Caco-2 (cell line): ENCODE measurements at regions not wholly inside any gene's neighbourhood (a gene's known extent, or its start where the extent isn't known, plus 50 kb on each side); places are given as distances from the start of the nearest gene placed in this dataset.

Experiments used
- BruUV-seq: library from RNA; stranded (reverse); fragments of 400-500 nt; replicated peaks from 2 replicates; lab custom pipeline; 2021; lab: Mats Ljungman, UMichigan
- CTCF ChIA-PET: fragments of 300-600 bp; sonication (Branson Sonifier 250); formaldehyde crosslinking; loops from one replicate; lab custom pipeline; 2022; ENCODE audit warnings: antibody characterized with exemption; lab: Charles Lee
- POLR2A ChIA-PET: fragments of 300-600 bp; sonication (Branson Sonifier 250); formaldehyde crosslinking; loops from one replicate; lab custom pipeline; 2022; ENCODE audit warnings: antibody characterized with exemption; lab: Charles Lee
- DNase-seq, 2 experiments: peaks; one replicate each; pipeline versions ENCODE4 v3.0.0 to v3.0.0-alpha.2; 2020 to 2022
- H3K27me3 ChIP-seq: replicated peaks from 2 replicates; pipeline ENCODE4 v1.6.0; 2011; ENCODE audit warnings: low read length; ENCODE audit not compliant: control insufficient read depth, insufficient read depth
- H3K36me3 ChIP-seq: 2 replicates; pipeline ENCODE4 v1.5.1; 2011; ENCODE audit warnings: low read length; ENCODE audit not compliant: control insufficient read depth, insufficient read depth
- H3K4me1 ChIP-seq: fragments of 250-450 bp; sonication (Bioruptor Pico); 2 replicates; pipeline ENCODE4 v1.5.1; 2020; ENCODE audit warnings: mild to moderate bottlenecking
- H3K4me3 ChIP-seq: 2 replicates; pipeline ENCODE4 v1.5.1; 2011; ENCODE audit warnings: low read depth, mild to moderate bottlenecking, control low read depth, low read length
- H3K9me3 ChIP-seq: fragments of 250-450 bp; sonication (Bioruptor Pico); 2 replicates; pipeline ENCODE4 v1.5.1; 2020; ENCODE audit warnings: mild to moderate bottlenecking, moderate library complexity
- H3K27ac Mint-ChIP-seq: one replicate; pipeline ENCODE4 v1.8.0; 2022; ENCODE audit warnings: mixed read lengths; ENCODE audit not compliant: unreplicated experiment
- H3K27me3 Mint-ChIP-seq: one replicate; pipeline ENCODE4 v1.8.0; 2022; ENCODE audit warnings: mixed read lengths; ENCODE audit not compliant: insufficient read depth, unreplicated experiment
- H3K36me3 Mint-ChIP-seq: one replicate; pipeline ENCODE4 v1.8.0; 2022; ENCODE audit warnings: mild to moderate bottlenecking, mixed read lengths; ENCODE audit not compliant: insufficient read depth, unreplicated experiment
- H3K4me1 Mint-ChIP-seq: one replicate; pipeline ENCODE4 v1.8.0; 2022; ENCODE audit warnings: low read depth, mixed read lengths; ENCODE audit not compliant: unreplicated experiment
- H3K4me3 Mint-ChIP-seq: one replicate; pipeline ENCODE4 v1.8.0; 2022; ENCODE audit warnings: mild to moderate bottlenecking, moderate library complexity, mixed read lengths; ENCODE audit not compliant: unreplicated experiment
- H3K9me3 Mint-ChIP-seq: one replicate; pipeline ENCODE4 v1.8.0; 2022; ENCODE audit warnings: mixed read lengths; ENCODE audit not compliant: unreplicated experiment
- intact Hi-C: fragments of 100-400 bp; cut with micrococcal nuclease; formaldehyde crosslinking; loops from one replicate; pipeline ENCODE4 v1.10.0; 2022; ENCODE audit not compliant: unreplicated experiment
- TF ChIP-seq, protein P1 (sequence below), 2 experiments: fragments of 200-600 bp in 1 of 2; IDR thresholded peaks; 1 replicate in 1 of 2; 2 replicates in 1 of 2; pipeline versions ENCODE4 v1.5.1 to v1.8.0; 2011 to 2022; ENCODE audit warnings: antibody characterized with exemption in 1 of 2, control low read depth in 1 of 2, inconsistent platforms in 1 of 2, low read depth in 1 of 2, low read length in 1 of 2, mild to moderate bottlenecking in 1 of 2, moderate library complexity in 1 of 2; ENCODE audit not compliant: insufficient read depth in 1 of 2, severe bottlenecking in 1 of 2, unreplicated experiment in 1 of 2

DNA sequence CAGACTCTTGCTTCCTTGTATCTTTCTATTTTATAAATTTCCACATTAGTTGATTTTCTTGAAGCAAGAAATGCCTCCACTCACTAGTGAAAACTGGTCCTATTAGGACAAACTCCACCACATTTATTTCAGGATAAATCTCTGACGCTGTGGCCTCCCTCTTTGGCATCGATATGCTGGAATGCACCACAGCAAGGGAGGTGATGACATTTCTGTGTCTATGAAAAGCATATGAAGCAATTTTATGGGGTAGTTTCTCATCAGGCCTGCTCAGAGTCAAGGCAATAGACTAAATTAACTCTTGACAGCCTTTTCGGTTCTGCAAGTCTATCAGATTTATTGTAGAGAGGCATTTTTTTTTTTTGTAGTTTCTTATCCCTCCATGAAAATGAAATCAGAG is 304.4 kb downstream of the ZEB1 start:
- no TSS peak for BruUV-seq
- ChIA-PET CTCF (no interaction called here), POLR2A (no interaction called here)
- no peak for DNase-seq
- TF ChIP-seq, protein P1, sequence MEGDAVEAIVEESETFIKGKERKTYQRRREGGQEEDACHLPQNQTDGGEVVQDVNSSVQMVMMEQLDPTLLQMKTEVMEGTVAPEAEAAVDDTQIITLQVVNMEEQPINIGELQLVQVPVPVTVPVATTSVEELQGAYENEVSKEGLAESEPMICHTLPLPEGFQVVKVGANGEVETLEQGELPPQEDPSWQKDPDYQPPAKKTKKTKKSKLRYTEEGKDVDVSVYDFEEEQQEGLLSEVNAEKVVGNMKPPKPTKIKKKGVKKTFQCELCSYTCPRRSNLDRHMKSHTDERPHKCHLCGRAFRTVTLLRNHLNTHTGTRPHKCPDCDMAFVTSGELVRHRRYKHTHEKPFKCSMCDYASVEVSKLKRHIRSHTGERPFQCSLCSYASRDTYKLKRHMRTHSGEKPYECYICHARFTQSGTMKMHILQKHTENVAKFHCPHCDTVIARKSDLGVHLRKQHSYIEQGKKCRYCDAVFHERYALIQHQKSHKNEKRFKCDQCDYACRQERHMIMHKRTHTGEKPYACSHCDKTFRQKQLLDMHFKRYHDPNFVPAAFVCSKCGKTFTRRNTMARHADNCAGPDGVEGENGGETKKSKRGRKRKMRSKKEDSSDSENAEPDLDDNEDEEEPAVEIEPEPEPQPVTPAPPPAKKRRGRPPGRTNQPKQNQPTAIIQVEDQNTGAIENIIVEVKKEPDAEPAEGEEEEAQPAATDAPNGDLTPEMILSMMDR (IDR thresholded peaks at IDR 0.05; ENCODE audit: insufficient read depth in 1 of 2, low read depth in 1 of 2, low read length in 1 of 2, severe bottlenecking in 1 of 2, unreplicated experiment in 1 of 2) = no peak
- Histone ChIP-seq H3K36me3 (no peaks in the 10 kb centered on the region), H3K4me1 (no peaks in the 10 kb centered on the region), H3K4me3 (no peak overlapping the region), H3K9me3 (peaks cover 12% of the 10 kb centered on the region), H3K27me3 (no peaks in the 10 kb centered on the region)
- Mint-ChIP-seq H3K9me3 (peaks cover 34% of the 10 kb centered on the region), H3K36me3 (no peaks in the 10 kb centered on the region), H3K4me3 (no peak overlapping the region), H3K4me1 (no peaks in the 10 kb centered on the region), H3K27ac (no peak overlapping the region), H3K27me3 (peaks cover 2% of the 10 kb centered on the region)
- intact Hi-C loops = no loop called here

DNA sequence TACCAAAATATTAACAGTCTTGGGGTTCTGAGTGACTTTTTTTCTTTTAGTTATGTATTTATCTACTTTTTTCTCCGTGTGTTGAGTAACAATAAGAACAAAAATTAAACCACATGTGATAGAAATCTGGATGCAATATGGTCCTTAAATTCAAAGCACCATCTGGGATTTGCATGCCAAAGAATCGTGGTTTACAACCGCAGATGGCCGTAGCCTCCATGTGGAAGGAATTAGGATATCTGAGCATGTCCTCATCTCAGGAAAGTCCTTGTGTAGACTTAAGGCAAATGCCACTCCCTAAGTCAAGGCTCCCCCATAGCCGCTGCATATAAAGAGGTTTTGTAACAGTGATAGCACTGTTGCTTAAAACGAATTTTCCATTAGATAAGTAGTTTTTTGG is 304.0 kb downstream of the ZEB1 start:
- intact Hi-C loops = no loop called here
- peaks cover 12% of the 10 kb centered on the region for H3K9me3 ChIP-seq
- Mint-ChIP-seq H3K9me3 (peaks cover 34% of the 10 kb centered on the region), H3K27ac (no peak overlapping the region), H3K4me1 (no peaks in the 10 kb centered on the region), H3K4me3 (no peak overlapping the region), H3K27me3 (no peaks in the 10 kb centered on the region), H3K36me3 (no peaks in the 10 kb centered on the region)
- POLR2A ChIA-PET = no interaction called here
- no peaks in the 10 kb centered on the region for H3K27me3 ChIP-seq
- CTCF ChIA-PET = no interaction called here
- no peaks in the 10 kb centered on the region for H3K4me1 ChIP-seq
- DNase-seq = no peak
- no TSS peak for BruUV-seq
- H3K4me3 ChIP-seq = no peak overlapping the region
- TF ChIP-seq, protein P1 (IDR thresholded peaks at IDR 0.05; ENCODE audit: insufficient read depth in 1 of 2, low read depth in 1 of 2, low read length in 1 of 2, severe bottlenecking in 1 of 2, unreplicated experiment in 1 of 2) = no peak
- H3K36me3 ChIP-seq = no peaks in the 10 kb centered on the region

DNA sequence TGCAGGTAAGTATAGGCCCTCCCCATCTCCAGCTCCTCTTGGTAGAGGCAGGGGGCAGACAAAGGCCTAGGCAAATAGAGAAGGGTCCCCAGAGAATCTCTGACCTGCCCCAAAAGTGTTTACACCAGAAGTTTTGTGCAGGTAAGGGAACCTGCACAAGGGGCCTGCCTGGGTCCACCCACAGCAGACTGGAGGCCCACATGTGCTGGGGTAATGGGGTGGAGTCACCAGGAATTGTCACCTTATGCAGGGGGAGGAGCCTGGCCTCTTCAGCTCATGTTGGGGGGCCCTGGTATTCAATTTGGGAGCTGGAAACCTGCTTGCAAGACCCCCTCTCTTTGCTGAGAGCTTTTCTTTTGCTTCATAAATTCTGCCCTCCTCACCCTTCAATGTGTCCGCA is 302.7 kb downstream of the ZEB1 start:
- Mint-ChIP-seq H3K36me3 (no peaks in the 10 kb centered on the region), H3K9me3 (peaks cover 31% of the 10 kb centered on the region), H3K4me1 (no peaks in the 10 kb centered on the region), H3K27me3 (no peaks in the 10 kb centered on the region), H3K27ac (no peak overlapping the region), H3K4me3 (no peak overlapping the region)
- ChIA-PET CTCF (no interaction called here), POLR2A (no interaction called here)
- TF ChIP-seq, protein P1 (IDR thresholded peaks at IDR 0.05; ENCODE audit: insufficient read depth in 1 of 2, low read depth in 1 of 2, low read length in 1 of 2, severe bottlenecking in 1 of 2, unreplicated experiment in 1 of 2) = no peak
- intact Hi-C loops = no loop called here
- H3K4me1 ChIP-seq = no peaks in the 10 kb centered on the region
- peaks cover 12% of the 10 kb centered on the region for H3K9me3 ChIP-seq
- H3K4me3 ChIP-seq = no peak overlapping the region
- DNase-seq = no peak
- H3K36me3 ChIP-seq = no peaks in the 10 kb centered on the region
- BruUV-seq = no TSS peak
- H3K27me3 ChIP-seq = no peaks in the 10 kb centered on the region
